Endothelial cell of umbilical vein (primary cell): ENCODE measurements at regions not wholly inside any gene's neighbourhood (a gene's known extent, or its start where the extent isn't known, plus 50 kb on each side); places are given as distances from the start of the nearest gene placed in this dataset.

Experiments used
- BruUV-seq: library from RNA; stranded (reverse); fragments of 400-500 nt; replicated peaks from 2 replicates; lab custom pipeline; 2021; lab: Mats Ljungman, UMichigan
- CTCF ChIA-PET: fragments of 300-600, 350-600 bp; sonication (Branson Sonifier 250); formaldehyde crosslinking; loops from one replicate; lab custom pipeline; 2021; ENCODE audit warnings: antibody characterized with exemption, inconsistent platforms; lab: Charles Lee
- POLR2A ChIA-PET: fragments of 300-600, 350-600 bp; sonication (Branson Sonifier 250); formaldehyde crosslinking; loops from one replicate; lab custom pipeline; 2021; ENCODE audit warnings: antibody characterized with exemption, inconsistent platforms; lab: Charles Lee
- DNase-seq: peaks from one replicate; pipeline ENCODE4 v3.0.0-alpha.2; 2011; ENCODE audit warnings: low read depth, low spot score
- FAIRE-seq: peaks from 2 replicates; lab custom pipeline; 2011; peaks lifted over from hg19 to GRCh38; lab: Jason Lieb, UNC
- H2AFZ ChIP-seq: 2 replicates; pipeline ENCODE4 v1.6.0; 2012; ENCODE audit warnings: low read depth, low read length, control low read depth, inconsistent platforms
- H3K27ac ChIP-seq: 2 replicates; pipeline ENCODE4 v1.5.1; 2011; ENCODE audit warnings: low read depth, mild to moderate bottlenecking, control low read depth, low read length, moderate library complexity; ENCODE audit not compliant: insufficient read depth
- H3K27me3 ChIP-seq, 2 experiments: 2 replicates each; pipeline versions ENCODE4 v1.6.0 to v1.6.1; 2011; ENCODE audit warnings: low read length in 2 of 2, mixed read lengths in 1 of 2; ENCODE audit not compliant: control insufficient read depth in 2 of 2, insufficient read depth in 2 of 2
- H3K36me3 ChIP-seq, 2 experiments: 2 replicates in 1 of 2; 3 replicates in 1 of 2; pipeline ENCODE4 v1.5.1; 2011; ENCODE audit warnings: low read length in 2 of 2, mild to moderate bottlenecking in 1 of 2, moderate library complexity in 1 of 2; ENCODE audit not compliant: control insufficient read depth in 2 of 2, insufficient read depth in 2 of 2; ENCODE audit errors: extremely low read depth in 1 of 2
- H3K4me1 ChIP-seq: 3 replicates; pipeline ENCODE4 v1.5.1; 2011; ENCODE audit warnings: mild to moderate bottlenecking, low read length; ENCODE audit not compliant: control insufficient read depth, insufficient read depth; ENCODE audit errors: extremely low read depth
- H3K4me2 ChIP-seq: 2 replicates; pipeline ENCODE4 v1.6.1; 2011; ENCODE audit warnings: low read length, control low read depth, mixed read lengths; ENCODE audit not compliant: insufficient read depth
- H3K4me3 ChIP-seq, 3 experiments: fragments of 200-600 bp in 1 of 3; sonication (generic), shearing (Covaris generic) in 1 of 3; replicated peaks in 1 of 3; 2 replicates each; pipeline ENCODE4 v1.5.1; 2011 to 2016; ENCODE audit warnings: control low read depth in 3 of 3, low read length in 3 of 3, mild to moderate bottlenecking in 2 of 3, inconsistent platforms in 1 of 3, low read depth in 1 of 3, moderate library complexity in 1 of 3; ENCODE audit not compliant: insufficient read depth in 1 of 3
- H3K79me2 ChIP-seq: 2 replicates; pipeline ENCODE4 v1.6.0; 2012; ENCODE audit warnings: low read length, inconsistent platforms; ENCODE audit not compliant: control insufficient read depth, insufficient read depth
- H3K9ac ChIP-seq: replicated peaks from 2 replicates; pipeline ENCODE3; 2011; ENCODE audit warnings: low read length, control low read depth; ENCODE audit not compliant: insufficient read depth; ENCODE audit errors: extremely low read depth
- H3K9me1 ChIP-seq: replicated peaks from 3 replicates; pipeline ENCODE4 v1.6.0; 2011; ENCODE audit warnings: mild to moderate bottlenecking, low read length; ENCODE audit not compliant: control insufficient read depth, insufficient read depth; ENCODE audit errors: extremely low read depth
- H3K9me3 ChIP-seq: replicated peaks from 2 replicates; pipeline ENCODE4 v1.5.1; 2012; ENCODE audit warnings: low read length, inconsistent platforms; ENCODE audit not compliant: control insufficient read depth, insufficient read depth
- H4K20me1 ChIP-seq: replicated peaks from 2 replicates; pipeline ENCODE3; 2011; ENCODE audit warnings: mild to moderate bottlenecking, low read length; ENCODE audit not compliant: control insufficient read depth, insufficient read depth; ENCODE audit errors: extremely low read depth
- CTCF ChIP-seq, 2 donors: IDR thresholded peaks; 1 replicate in 1 of 2; 2 replicates in 1 of 2; pipeline ENCODE4 v1.5.1; 2011; ENCODE audit warnings: low read length in 2 of 2, mild to moderate bottlenecking in 2 of 2, moderate library complexity in 2 of 2, control low read depth in 1 of 2, inconsistent platforms in 1 of 2, low read depth in 1 of 2; ENCODE audit not compliant: insufficient read depth in 1 of 2; ENCODE audit errors: extremely low read depth in 1 of 2
- EZH2 ChIP-seq: IDR thresholded peaks from 2 replicates; pipeline ENCODE4 v1.6.1; 2012; ENCODE audit warnings: borderline replicate concordance, low read depth, mild to moderate bottlenecking, moderate library complexity, low read length, inconsistent platforms; ENCODE audit not compliant: severe bottlenecking
- FOS ChIP-seq: IDR thresholded peaks from 2 replicates; pipeline ENCODE4 v1.6.1; 2011; ENCODE audit warnings: mild to moderate bottlenecking, low read length, moderate library complexity, borderline replicate concordance; ENCODE audit not compliant: insufficient read depth
- GATA2 ChIP-seq: IDR thresholded peaks from 2 replicates; pipeline ENCODE4 v1.7.0; 2011; ENCODE audit warnings: low read depth, mild to moderate bottlenecking, moderate library complexity, mixed read lengths, low read length; ENCODE audit not compliant: insufficient read length, insufficient read depth
- JUN ChIP-seq: IDR thresholded peaks from 2 replicates; pipeline ENCODE4 v1.6.1; 2011; ENCODE audit warnings: borderline replicate concordance, low read depth; ENCODE audit not compliant: insufficient read length, insufficient read depth
- MAX ChIP-seq: IDR thresholded peaks from 2 replicates; pipeline ENCODE4 v1.6.1; 2011; ENCODE audit not compliant: insufficient read depth, insufficient read length
- MYC ChIP-seq: IDR thresholded peaks from one replicate; pipeline ENCODE4 v1.6.1; 2011; ENCODE audit warnings: mild to moderate bottlenecking, low read depth, low read length
- POLR2A ChIP-seq: IDR thresholded peaks from 2 replicates; pipeline ENCODE4 v1.6.1; 2012; ENCODE audit warnings: low read depth, mild to moderate bottlenecking, control low read depth, low read length
- POLR2AphosphoS5 ChIP-seq: IDR thresholded peaks from 2 replicates; pipeline ENCODE4 v1.6.1; 2012; ENCODE audit warnings: low read depth, mild to moderate bottlenecking, control low read depth, low read length, moderate library complexity; ENCODE audit not compliant: insufficient read depth
- dilution Hi-C: fragments of 300-500 bp; cut with MboI; formaldehyde crosslinking; loops from one replicate; pipeline ENCODE4 v1.15.0; 2019; ENCODE audit warnings: low sequenced_read_pairs; ENCODE audit not compliant: extremely low pct_ligation_motif_present
- intact Hi-C: fragments of 100-400 bp; cut with micrococcal nuclease; formaldehyde crosslinking; loops from one replicate; pipeline ENCODE4 v1.10.0; 2022

GRCh38 chr15:83364501-83364900 lies 80.0 kb upstream of the BNC1 start:
- no peak overlapping the region for H2AFZ ChIP-seq
- H3K4me3 ChIP-seq = no peak overlapping the region
- no peak for DNase-seq
- no peak for FAIRE-seq
- H3K4me1 ChIP-seq = peaks cover 5% of the 10 kb centered on the region
- H3K27me3 ChIP-seq = peaks cover 24 to 30% of the 10 kb centered on the region in 2 experiments
- H3K79me2 ChIP-seq = no peaks in the 10 kb centered on the region
- no peaks in the 10 kb centered on the region for H4K20me1 ChIP-seq
- H3K9me3 ChIP-seq = no peaks in the 10 kb centered on the region
- no TSS peak for BruUV-seq
- H3K9ac ChIP-seq = no peak overlapping the region
- intact Hi-C loops (no loop called here), dilution Hi-C loops (no loop called here)
- no peak overlapping the region for H3K4me2 ChIP-seq
- TF ChIP-seq MAX = no peak
- no peak for TF ChIP-seq FOS
- no peak for TF ChIP-seq POLR2AphosphoS5
- no peak for TF ChIP-seq GATA2
- no peak for TF ChIP-seq POLR2A
- TF ChIP-seq MYC = no peak
- no peak for TF ChIP-seq CTCF (IDR thresholded peaks at IDR 0.05; ENCODE audit: extremely low read depth in 1 of 2, insufficient read depth in 1 of 2, low read depth in 1 of 2, low read length in 2 of 2)
- no peak for TF ChIP-seq JUN
- no peak for TF ChIP-seq EZH2
- POLR2A ChIA-PET = no interaction called here
- CTCF ChIA-PET = no interaction called here
- no peaks in the 10 kb centered on the region for H3K36me3 ChIP-seq
- H3K9me1 ChIP-seq = no peaks in the 10 kb centered on the region
- no peak overlapping the region for H3K27ac ChIP-seq
